SH-SY5Y (cell line): ENCODE measurements at regions not wholly inside any gene's neighbourhood (a gene's known extent, or its start where the extent isn't known, plus 50 kb on each side); places are given as distances from the start of the nearest gene placed in this dataset.

Experiments used
- GATA2 ChIP-seq: IDR thresholded peaks from 2 replicates; pipeline ENCODE4 v1.6.1; 2011; ENCODE audit warnings: mild to moderate bottlenecking, low read depth, low read length
- GATA3 ChIP-seq: IDR thresholded peaks from 2 replicates; pipeline ENCODE4 v1.6.1; 2011; ENCODE audit warnings: low read depth, mild to moderate bottlenecking, low read length, moderate library complexity

DNA sequence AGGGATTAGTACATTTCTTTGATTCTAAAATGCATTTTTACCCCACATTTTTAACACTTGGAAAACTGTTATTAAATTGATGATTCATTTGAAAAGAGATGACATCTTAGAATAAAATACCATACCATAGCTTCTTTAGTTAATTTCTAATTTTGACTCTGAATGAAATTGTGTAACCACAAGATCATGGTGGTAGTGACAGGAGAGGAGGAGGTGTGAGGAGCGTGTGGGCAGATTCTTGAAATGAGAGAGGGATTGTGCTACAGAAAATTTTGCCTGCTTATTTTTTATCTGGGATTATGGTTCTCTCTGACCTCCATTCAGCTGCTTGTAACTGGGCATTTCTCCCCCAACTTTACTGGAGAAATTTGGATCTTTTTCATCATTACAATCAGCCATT is 173.3 kb upstream of the CLINT1 start:
- TF ChIP-seq GATA2 (no peak), GATA3 (no peak)
